ENCODE measurements at regions not wholly inside any gene's neighbourhood (a gene's known extent, or its start where the extent isn't known, plus 50 kb on each side); places are given as distances from the start of the nearest gene placed in this dataset.

- H3K27me3 ChIP-seq, result no peaks in the 10 kb centered on the region
- 53% methylated on average over 4 of the region's 4 CpGs for WGBS (ENCODE audit: insufficient coverage, low coverage, low lambda C conversion rate, missing lambda C conversion rate)
- no peaks in the 10 kb centered on the region for H3K4me1 ChIP-seq
- no peak overlapping the region for H3K27ac ChIP-seq
- intact Hi-C loops (cut with DNase I), result loop anchor here (10.0 kb wide), 2 partner anchors 321 to 331 kb away; no protein-coding TSS in a partner anchor
- DNase-seq, result no peak
- TF ChIP-seq POLR2A (IDR thresholded peaks at IDR 0.05) (no peak), CTCF (IDR thresholded peaks at IDR 0.05) (no peak)
- H3K36me3 ChIP-seq, result no peaks in the 10 kb centered on the region
- H3K4me3 ChIP-seq, result no peak overlapping the region
- no peak for ATAC-seq
- no peaks in the 10 kb centered on the region for H3K9me3 ChIP-seq
Measured at GRCh38 chr5:168046163-168046562, 245.3 kb upstream of the WWC1 start.

- no peak overlapping the region for H3K27ac ChIP-seq
- 27% methylated on average over 8 of the region's 11 CpGs for WGBS (ENCODE audit: insufficient coverage, low coverage, low lambda C conversion rate, missing lambda C conversion rate)
- no peaks in the 10 kb centered on the region for H3K9me3 ChIP-seq
- no peaks in the 10 kb centered on the region for H3K27me3 ChIP-seq
- ATAC-seq (peak; percentile 92 to 96 (median 96)), DNase-seq (peak in 2 of 3 donors; percentile 31 to 69)
- intact Hi-C loops (cut with DNase I), result loop anchor here (10.0 kb wide), 2 partner anchors 322 to 332 kb away; no protein-coding TSS in a partner anchor
- no peak for TF ChIP-seq POLR2A (IDR thresholded peaks at IDR 0.05)
- peak; percentile 44 to 60 (median 54) for TF ChIP-seq CTCF (IDR thresholded peaks at IDR 0.05)
- no peaks in the 10 kb centered on the region for H3K4me1 ChIP-seq
- H3K4me3 ChIP-seq, result no peak overlapping the region
- no peaks in the 10 kb centered on the region for H3K36me3 ChIP-seq
Measured at GRCh38 chr5:168047043-168047668, 244.3 kb upstream of the WWC1 start.

GRCh38 chr5:168047669-168048111 is 243.8 kb upstream of the WWC1 start:
- intact Hi-C loops (cut with DNase I), result loop anchor here (10.0 kb wide), 2 partner anchors 323 to 333 kb away; no protein-coding TSS in a partner anchor
- TF ChIP-seq POLR2A (IDR thresholded peaks at IDR 0.05) (no peak), CTCF (IDR thresholded peaks at IDR 0.05) (no peak)
- ATAC-seq (peak; percentile 68 to 75 (median 72)), DNase-seq (no peak)
- Histone ChIP-seq H3K27ac (no peak overlapping the region), H3K9me3 (no peaks in the 10 kb centered on the region), H3K4me1 (no peaks in the 10 kb centered on the region), H3K4me3 (no peak overlapping the region), H3K36me3 (no peaks in the 10 kb centered on the region), H3K27me3 (no peaks in the 10 kb centered on the region)
- WGBS (ENCODE audit: insufficient coverage, low coverage, low lambda C conversion rate, missing lambda C conversion rate), result 36% methylated on average over 1 of the region's 1 CpG

GRCh38 chr5:168048486-168048885 is 243.0 kb upstream of the WWC1 start:
- no peaks in the 10 kb centered on the region for H3K9me3 ChIP-seq
- ATAC-seq, result no peak
- H3K4me1 ChIP-seq, result no peaks in the 10 kb centered on the region
- intact Hi-C loops (cut with DNase I), result loop anchor here (10.0 kb wide), 2 partner anchors 324 to 334 kb away; no protein-coding TSS in a partner anchor
- TF ChIP-seq POLR2A (IDR thresholded peaks at IDR 0.05) (no peak), CTCF (IDR thresholded peaks at IDR 0.05) (no peak)
- no peak for DNase-seq
- WGBS (ENCODE audit: insufficient coverage, low coverage, low lambda C conversion rate, missing lambda C conversion rate), result 78% methylated on average over 1 of the region's 1 CpG
- H3K4me3 ChIP-seq, result no peak overlapping the region
- H3K36me3 ChIP-seq, result no peaks in the 10 kb centered on the region
- H3K27me3 ChIP-seq, result no peaks in the 10 kb centered on the region
- no peak overlapping the region for H3K27ac ChIP-seq
